HG02981 (cell line): ENCODE measurements at regions not wholly inside any gene's neighbourhood (a gene's known extent, or its start where the extent isn't known, plus 50 kb on each side); places are given as distances from the start of the nearest gene placed in this dataset.

Experiments used
- ATAC-seq: cut with Tn5 transposase; IDR thresholded peaks from one replicate; pipeline ENCODE4 v1.9.1; 2021; ENCODE audit warnings: mild to moderate bottlenecking, moderate library complexity; ENCODE audit not compliant: unreplicated experiment

DNA sequence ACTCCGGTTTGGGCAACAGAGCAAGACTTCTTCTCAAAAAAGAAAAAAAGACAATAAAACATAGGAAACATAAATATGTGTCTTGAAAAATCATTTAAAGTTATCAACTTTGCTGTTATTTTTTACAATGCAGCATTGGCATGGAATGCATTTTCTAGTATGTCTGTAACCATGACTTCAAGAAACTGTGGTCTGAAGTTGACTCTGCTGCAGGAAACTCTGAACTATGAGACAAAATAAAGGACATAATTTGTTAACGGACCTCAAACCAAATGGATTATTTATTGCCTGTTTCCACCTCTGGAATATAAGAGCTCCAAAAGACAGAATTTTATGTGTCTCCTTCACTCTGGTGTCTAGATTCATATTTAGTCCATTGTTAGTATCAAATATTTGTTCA lies 79.1 kb downstream of the TRIB2 start:
- ATAC-seq = no peak

DNA sequence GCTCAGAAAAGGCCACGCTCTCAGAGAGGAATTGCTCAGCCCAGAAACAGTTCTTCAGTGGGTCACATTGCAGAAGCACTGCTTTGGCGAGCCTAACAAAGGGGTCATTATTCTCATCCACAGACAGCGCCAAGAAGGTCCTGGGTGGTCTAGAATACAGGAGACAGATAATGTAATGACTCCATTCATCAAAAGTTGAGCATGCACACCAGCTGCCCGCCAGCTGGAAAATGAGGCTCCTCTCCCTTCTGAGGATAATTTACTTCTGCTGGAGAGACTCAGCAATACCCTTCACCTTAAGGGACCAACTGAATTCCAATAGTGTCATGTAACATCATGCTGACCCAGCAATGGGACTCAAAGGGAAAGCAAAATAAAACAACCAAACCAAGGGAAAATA lies 79.9 kb downstream of the TRIB2 start:
- no peak for ATAC-seq

DNA sequence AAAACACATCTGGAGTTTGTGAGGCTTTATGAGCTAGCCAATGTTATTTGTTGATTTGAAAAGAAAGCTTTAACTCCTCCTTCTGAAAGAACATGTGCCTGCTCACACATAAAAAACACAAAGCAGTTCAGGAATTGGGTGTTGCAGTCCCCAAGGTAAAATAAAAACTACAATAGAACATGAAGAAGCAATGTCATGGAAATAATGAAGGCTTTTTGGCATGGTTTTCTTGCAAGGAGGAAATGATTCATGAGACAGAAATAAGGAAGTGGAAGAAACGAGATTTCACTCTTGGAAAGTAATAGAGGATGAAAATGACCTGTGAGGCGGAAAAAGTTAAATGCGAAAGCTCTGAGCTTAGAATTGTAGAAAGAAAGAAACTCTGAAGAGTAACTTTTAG lies 81.1 kb downstream of the TRIB2 start:
- no peak for ATAC-seq

DNA sequence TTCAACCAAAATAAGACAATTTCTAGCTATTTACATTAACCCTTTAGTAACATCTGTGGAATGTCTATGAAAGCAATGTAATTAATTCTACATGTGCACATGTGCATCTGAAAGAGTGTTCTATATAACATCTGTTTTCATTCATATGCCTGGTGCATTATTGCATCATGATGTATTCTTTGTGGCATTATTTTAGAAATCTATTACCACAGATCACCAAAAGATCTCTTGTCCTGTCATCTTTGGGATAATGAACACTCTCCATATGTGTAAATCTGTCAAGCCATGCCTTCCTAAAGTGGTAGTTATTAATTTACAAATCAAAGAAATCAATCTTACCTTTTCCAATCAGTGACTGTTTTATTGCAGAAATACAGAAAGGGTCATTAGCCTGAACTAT lies 86.9 kb downstream of the TRIB2 start:
- no peak for ATAC-seq

DNA sequence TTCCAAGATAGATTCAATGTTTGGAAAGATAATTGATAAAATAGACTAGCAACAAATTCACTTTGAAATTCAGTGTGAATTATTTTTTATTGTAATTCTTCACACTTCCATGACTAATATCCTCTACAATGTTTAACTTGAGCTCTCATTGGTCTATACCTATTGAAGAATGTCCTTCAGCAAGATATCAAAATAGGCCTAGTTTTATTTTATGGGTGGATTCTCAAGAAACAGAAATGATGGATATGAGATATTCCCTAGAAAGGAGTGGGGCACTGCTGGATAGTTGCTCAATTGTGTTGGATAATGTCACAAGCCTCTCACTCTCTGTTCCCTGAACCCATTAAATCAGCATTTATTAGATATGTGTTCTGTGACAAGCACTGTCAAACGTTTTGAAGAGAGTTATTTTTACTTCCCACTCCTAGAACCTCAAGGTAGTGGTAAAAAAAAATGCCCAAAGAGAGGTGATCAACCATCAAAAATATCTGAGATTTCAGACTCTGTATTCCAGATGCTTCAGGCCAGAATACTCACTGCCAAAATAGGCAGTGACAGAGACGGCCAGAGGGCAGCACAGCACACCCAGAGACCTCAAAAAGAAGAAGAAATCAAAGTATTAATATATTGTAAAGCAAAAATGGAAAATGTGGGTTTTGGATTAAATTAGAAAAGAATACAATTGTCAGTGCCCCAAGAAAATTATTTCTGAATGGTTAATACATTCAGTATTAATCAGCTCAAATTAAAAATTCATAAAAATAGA lies 87.5 kb downstream of the TRIB2 start:
- ATAC-seq = no peak

DNA sequence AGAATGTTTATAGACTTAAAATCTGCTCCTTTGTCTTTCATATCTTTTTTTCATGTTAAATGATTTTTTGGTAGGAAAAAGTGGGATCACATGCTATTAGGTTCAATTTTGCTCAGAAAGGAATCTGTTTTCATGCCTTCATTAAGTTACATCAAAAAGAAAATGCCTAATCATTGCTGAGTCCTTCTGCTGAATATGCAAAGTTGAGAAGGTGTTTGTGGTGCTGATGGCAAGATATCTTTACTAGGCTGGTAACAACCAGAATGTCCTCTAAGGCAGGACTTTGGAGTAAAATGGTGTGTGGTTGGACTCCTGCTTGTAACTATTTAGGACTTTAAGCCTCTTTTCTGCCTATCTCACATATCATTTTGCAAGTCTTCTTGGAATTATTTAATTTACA lies 88.3 kb downstream of the TRIB2 start:
- ATAC-seq = no peak

DNA sequence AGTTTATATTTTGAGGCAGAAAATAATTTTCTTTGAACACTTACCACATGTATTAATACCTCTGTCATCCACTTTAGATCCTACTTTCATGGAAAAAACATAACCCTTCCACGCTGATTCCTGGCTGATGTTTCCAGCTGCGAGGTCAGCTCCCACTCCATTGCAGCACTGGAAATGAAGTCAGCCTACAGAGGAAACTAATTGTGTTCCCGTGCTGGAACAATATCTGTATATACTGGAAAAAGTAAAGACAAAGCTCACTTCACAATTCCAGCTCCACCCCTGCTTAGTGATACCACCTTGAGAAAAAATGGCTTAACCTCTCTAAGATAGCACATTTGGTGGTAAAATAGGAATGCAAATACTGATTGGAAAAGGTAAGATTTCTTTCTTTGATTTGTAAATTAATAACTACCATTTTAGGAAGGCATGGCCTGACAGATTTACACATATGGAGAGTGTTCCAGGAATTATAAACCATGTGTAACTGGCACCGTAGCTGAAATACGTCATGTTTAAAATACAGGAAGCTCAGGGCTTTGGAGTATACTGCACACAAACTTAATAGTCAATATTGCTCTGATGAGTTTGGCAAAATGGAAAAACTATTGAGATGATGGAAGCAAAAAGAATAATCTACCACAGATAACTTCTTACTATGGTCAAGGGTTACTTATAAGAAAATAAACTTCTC lies 90.0 kb downstream of the TRIB2 start:
- no peak for ATAC-seq

DNA sequence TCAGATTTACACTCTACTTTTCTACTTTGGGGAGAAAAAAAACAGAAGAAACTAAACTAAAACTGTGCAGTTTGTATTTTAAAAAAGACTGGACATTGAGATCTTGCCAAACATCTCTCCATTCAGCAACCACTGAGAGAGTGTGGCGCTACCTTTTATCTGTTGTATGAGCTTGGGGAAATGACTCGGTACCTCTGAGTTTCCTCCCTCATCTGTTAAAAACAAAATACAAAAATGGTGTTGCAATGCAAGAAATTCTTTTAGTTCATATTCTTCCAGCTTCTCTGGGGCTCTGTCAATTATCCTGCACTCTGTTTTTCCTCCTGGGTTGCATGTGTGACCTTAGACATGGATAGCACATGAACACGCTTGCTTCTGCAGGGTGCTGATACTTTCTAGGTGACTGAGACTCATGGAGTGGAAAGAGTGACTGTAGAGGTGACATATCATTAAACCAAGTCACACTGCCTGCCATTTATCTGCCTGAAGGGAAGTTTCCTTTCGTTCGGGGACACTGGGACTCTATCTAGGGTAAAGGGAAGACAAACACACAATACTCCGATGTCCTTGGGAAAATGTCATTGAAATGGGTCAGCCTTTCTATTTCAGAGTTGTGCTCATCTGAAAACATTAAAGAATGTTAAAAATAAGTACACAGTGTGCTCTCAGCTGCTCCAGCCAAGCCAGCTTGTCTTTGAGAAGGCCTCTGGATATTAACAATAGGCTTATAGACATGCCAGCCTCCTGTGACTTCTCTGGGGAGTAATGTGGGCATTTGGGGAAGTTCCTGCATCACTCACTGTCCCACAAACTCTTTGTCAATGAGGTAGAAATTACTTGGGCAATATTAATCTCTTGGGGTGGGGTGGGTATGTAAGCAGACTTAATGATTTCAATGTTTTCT lies 91.4 kb downstream of the TRIB2 start:
- no peak for ATAC-seq

DNA sequence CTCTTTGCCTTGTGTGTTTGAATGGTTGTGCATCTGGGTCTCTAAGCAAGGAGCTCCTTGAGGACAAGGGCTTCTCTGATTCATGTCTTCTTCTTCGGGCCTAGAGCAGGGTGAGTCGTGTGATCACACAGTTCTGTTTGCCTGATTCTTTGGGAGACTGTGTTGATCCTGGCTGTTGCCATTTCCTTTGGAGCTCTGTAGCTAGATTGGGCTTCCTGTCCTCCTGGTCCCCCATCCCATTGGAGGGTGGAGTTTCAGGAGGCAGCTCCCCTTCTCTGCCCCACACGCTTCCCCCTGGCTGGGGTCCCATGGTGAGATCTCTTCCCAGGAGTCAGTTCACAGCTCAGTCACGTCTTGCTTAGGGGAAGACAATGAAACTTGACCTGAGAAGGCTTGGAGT lies 92.8 kb downstream of the TRIB2 start:
- ATAC-seq = no peak

DNA sequence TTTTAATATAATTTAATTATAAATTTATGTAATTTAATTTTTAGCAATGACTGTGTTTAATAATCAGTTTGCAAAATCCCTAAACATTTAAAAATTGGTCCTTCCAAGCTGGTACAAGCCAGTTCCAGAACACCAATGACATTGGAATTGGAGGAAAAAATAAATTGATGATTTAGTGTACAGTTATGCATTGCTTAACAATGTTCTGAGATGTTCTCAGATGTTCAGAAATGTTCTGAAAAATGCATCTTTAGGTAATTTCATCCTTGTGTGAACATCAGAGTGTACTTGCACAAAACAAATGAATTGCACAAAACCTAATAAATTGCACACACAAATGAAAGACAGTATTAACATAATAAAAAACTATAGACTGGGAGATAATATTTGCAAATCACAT lies 95.2 kb downstream of the TRIB2 start:
- ATAC-seq = no peak

DNA sequence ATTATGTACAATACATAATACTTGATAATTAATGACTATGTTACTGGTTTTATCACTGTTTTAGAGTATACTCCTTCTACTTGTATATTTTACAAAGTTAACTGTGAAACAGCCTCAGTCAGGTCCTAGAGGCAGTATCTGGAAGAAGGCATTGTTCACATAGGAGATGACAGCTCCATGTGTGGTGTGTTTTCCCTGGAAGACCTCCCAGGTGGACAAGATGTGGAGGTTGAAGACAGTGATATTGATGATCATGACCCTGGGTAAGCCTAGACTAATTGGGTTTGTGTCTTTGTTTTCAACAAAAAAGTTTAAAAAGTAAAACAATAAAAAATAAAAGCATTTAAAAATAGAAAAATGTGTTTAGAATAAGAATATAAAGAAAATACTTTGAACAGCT lies 96.4 kb downstream of the TRIB2 start:
- ATAC-seq = no peak

DNA sequence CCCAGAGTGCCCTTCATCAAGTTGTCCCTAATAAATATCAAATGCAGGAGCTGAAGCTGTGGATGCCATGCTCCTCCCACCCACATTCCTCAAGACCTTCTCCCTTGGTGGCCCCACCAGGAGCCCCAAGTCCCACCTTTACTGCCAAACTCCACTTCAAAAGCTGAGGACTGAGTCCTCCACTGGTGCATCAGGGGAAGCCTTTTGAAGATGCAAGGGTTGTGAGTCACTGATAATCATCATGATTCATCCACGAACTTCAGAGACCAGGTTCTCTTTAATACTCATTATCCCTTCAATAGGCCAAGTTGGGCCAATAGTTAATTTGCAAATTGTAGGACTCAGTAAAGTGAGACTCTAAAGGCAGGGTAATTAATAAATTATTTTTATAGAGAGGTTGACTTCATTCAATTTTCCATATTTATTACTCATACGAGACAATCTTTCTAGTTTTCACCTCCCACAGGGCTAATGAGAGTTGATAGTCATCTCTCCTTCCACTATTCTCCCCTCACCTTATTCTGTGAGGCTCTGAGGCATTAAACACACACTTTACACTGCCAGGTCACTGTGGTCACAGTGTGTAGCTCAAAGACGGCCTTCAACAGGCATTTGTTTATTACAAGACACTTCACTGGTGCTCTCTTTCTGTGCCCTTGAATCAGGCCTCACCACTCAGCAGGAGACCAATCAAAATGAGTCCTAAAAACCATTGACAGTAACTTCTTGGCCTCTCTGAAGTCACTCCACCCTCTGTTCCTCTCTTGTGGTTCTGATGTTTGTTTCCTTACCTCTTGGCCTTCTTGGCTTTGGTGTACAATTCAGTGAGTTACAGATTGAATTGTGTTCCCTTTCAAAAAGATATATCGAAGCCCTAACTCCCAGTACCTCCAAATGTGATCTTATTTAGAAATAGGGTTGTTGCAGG lies 99.9 kb downstream of the TRIB2 start:
- ATAC-seq = no peak

DNA sequence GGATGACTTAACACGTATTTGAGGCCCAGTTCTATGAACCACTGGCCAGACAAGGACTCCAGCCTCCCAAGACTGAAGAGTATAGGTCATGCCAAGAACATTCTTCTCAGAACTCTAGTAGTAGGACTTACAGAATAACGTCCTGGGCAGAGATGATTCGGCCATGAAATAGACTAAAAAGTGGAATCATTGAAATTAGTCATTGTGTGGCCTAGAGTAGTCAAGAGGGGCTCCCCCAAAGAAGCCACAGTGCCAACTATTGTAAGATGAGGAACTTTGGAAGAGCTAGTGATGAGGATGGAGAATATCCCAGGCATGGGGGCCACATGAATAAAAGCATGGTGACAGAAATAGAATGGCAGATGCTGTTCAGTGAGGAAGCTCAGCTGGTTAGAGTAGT lies 101.1 kb downstream of the TRIB2 start:
- ATAC-seq = no peak

DNA sequence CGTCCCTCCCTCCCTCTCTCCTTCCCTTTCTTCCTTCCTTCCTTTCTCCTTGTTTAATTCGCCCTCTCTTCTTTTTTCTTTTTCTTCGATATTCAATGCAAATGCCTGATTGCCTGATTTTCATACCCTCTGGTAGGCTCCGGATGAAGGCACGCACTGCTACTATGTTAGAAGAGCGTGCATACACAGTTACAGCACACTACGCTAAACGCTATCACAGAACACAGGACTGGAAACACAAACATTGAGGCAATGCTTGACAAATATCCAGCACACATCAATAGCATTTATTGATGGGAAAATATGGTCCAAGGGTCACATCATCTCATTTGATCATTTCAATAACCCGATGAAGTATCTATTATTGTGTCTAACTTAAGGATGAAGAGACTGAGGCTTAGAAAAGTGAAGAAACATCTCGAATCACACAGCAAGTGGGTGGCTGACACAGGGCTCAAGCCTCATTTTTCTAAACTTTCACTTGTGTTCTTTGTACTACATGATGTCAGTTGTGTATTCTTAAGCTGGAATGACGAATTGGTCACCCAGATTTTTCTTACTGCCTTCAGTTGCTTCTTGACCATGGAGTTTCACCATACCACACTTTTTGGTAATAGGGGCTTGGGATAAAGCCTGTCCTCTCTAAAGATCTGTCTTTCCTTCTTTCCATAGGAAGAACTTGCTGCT lies 101.8 kb downstream of the TRIB2 start:
- no peak for ATAC-seq

DNA sequence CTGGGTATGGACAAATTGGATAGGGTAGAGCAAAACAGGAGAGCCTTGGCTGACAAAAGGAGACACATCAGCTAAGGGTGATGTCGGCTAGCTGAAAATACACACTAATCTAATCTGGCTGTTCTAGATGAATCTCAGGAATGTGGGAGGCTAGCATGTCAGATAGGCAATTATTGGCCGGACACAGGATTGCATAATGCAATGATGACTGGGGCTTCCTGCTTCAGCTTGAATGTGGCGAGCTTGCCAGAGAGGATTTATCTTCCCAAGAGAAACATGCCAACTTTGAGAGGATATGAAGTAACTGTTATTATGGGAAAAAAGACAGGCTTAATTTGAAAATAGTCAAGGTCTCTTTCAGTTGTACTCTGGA lies 102.4 kb downstream of the TRIB2 start:
- ATAC-seq = no peak

DNA sequence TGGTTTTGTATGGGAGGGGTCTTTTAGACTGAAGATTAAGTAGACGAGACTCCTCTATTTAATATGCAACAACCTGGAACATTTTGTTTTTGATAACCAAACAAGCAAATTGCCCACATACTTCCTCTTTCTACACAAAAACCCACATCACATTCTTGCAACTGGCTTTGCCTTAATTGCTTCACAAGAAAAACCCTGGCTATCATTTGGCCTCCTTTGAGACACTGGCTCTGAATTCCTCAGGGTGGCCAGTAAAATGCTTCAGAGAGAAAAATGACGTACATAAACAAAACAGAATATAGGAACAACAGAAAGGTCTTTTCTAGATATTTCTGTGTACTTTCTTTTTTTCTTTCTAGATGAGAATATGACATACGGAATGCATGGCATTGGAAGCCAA lies 103.0 kb downstream of the TRIB2 start:
- no peak for ATAC-seq

DNA sequence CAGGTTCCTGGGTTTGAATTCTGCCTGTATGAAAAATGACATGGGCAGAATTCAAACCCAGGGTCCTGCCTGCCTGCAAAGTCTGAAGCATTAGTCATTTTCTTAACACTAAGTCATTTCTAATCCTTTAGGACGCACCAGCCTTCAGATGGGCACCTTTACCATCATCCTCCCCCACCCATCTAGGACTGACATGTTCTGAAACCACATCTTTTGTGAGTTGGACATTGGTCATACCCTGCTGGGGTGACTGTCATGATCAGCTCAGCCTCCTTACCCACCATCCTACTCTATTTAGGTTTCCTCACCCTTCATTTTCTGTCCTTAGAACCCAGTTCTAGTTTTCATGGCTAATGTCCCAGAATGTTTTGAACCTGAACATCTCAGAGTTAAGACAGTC lies 104.9 kb downstream of the TRIB2 start:
- no peak for ATAC-seq

DNA sequence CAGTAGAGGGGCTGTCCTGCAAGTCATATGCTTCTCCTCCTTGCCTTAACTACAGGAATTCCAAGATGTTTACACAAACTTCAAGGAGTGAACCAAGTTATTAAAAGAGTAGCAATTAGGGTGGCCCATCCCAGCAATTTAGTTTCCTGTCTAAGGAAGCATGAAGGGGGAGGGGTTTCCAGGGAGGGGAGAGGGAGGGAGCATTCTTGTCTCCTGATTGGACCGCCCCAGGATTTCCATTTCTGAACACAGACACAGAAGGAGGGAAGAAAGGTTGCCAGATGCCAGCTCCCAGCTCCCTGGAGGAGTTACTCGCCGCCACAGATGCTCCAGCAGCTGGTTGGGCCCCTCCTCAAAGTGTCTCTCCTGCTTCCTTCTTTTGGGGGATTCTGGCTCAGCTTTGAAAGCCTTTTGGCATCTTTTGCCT lies 107.6 kb downstream of the TRIB2 start:
- ATAC-seq = no peak

DNA sequence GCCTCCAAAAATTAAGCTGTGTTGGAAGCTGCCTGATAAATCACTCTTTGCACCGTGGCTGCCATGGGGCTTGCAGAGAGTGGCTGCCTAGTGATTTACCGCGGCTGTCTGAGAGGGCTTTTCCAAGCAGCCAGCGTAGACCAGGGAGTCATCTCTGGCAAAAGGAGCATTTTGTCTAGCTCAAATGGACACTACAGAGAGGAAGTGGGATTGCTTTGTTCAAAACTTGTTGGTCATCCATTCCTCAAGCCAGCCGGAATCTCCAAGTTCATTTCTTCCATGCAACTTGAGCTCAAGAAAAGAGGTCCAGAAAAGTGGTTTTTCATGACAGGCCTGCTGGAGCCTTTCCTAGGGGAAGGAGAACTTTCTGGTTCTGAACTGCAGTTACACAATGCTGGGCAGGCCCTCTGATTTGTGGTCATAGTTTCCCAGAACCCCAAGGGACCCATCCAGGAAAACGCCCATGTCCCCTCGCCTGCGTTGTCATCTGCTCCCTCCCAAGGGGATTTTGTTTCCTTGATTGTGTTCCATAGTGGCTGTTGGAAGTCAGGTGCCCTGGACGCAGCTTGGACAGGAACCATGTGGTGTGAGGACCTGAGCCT lies 108.1 kb downstream of the TRIB2 start:
- no peak for ATAC-seq

DNA sequence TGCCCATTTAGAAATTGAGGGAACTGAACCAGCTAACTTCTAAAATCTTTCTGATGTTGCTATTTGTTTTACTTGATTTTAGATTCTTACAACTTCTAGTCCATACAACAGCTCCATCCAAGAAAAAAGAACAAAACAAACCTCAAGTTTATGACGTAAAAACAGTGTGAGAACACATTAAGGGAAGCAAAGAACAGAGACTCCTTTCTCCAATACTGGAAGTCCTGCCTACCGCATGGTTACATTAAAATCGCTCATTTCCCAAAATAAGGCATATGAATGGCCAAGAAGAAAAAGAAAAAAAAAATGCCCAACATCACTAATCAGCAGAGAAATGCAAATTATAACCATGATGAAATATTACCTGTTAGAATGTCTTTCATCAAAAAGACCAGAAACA lies 110.0 kb downstream of the TRIB2 start:
- ATAC-seq = no peak
